Bronchial epithelial cell (primary cell): ENCODE measurements at regions not wholly inside any gene's neighbourhood (a gene's known extent, or its start where the extent isn't known, plus 50 kb on each side); places are given as distances from the start of the nearest gene placed in this dataset.
A peak's percentile ranks its signal among the peaks of the same experiment; 100 is the strongest.

Experiments used
- DNase-seq: peaks from one replicate; pipeline ENCODE4 v3.0.0-alpha.2; 2010; ENCODE audit warnings: low read depth
- FAIRE-seq: peaks from 2 replicates; lab custom pipeline; 2011; peaks lifted over from hg19 to GRCh38; lab: Jason Lieb, UNC
- H3K27me3 ChIP-seq: 2 replicates; pipeline ENCODE4 v1.5.1; 2011; ENCODE audit warnings: low read length; ENCODE audit not compliant: control insufficient read depth, insufficient read depth
- H3K36me3 ChIP-seq: 2 replicates; pipeline ENCODE4 v1.5.1; 2011; ENCODE audit warnings: low read length; ENCODE audit not compliant: control insufficient read depth, insufficient read depth
- H3K4me3 ChIP-seq: 2 replicates; pipeline ENCODE4 v1.5.1; 2011; ENCODE audit warnings: mild to moderate bottlenecking, low read depth, low read length, control low read depth
- CTCF ChIP-seq: IDR thresholded peaks from 2 replicates; pipeline ENCODE4 v1.5.1; 2011; ENCODE audit warnings: mild to moderate bottlenecking, moderate library complexity, low read length, control low read depth, inconsistent platforms; ENCODE audit not compliant: insufficient read depth, severe bottlenecking

DNA sequence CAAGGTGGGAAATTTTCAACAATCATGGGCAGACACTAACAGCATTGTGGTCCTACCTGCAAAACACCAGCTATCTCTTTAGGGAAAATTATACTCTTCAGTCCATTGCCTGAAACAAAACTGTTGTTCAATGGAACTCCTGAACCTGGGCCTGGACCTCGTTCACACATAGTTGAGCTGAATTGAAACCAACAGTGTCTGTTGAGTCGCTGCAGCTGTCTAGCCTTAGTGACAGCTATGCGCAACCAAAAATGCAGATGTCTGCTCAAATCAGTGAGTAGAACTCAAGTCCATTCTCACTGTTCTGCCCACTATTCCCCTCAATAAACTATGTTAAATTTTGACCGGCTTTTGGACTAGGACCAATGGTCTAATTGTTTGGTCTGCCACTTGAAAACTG lies 286.2 kb downstream of the TFAP2A start:
- TF ChIP-seq CTCF, result no peak
- FAIRE-seq, result no peak

DNA sequence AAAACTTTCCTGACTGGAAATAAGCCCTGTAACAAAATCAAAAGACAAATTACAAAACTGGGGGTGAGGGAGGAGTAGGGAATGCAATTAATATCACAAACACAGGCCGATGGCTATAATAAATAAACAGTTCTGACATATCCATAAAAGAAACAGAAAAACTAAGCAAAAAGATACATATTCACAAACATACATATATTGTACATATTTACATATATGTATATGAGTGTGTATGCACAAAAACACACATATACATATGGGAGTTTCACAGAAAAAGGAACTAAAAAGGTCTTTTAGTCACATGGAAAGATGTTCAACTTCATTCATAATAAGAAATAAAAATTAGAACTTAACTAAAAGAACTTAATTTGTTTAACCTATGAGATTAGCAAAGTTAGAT lies 292.7 kb downstream of the TFAP2A start:
- H3K4me3 ChIP-seq, result no peak overlapping the region
- no peak for TF ChIP-seq CTCF
- no peaks in the 10 kb centered on the region for H3K27me3 ChIP-seq
- no peak for FAIRE-seq
- no peaks in the 10 kb centered on the region for H3K36me3 ChIP-seq
- no peak for DNase-seq

More for the DNA sequence above, 286.2 kb downstream of the TFAP2A start:
- no peaks in the 10 kb centered on the region for H3K36me3 ChIP-seq
- H3K4me3 ChIP-seq, result no peak overlapping the region
- H3K27me3 ChIP-seq, result no peaks in the 10 kb centered on the region
- DNase-seq, result no peak

GRCh38 chr6:10112871-10113549 lies 301.9 kb downstream of the TFAP2A start:
- no peaks in the 10 kb centered on the region for H3K36me3 ChIP-seq
- TF ChIP-seq CTCF, result no peak
- FAIRE-seq, result no peak
- DNase-seq, result no peak
- H3K4me3 ChIP-seq, result no peak overlapping the region
- H3K27me3 ChIP-seq, result no peaks in the 10 kb centered on the region

GRCh38 chr6:10111975-10112374 lies 302.9 kb downstream of the TFAP2A start:
- peak; percentile 72 for FAIRE-seq
- no peak overlapping the region for H3K4me3 ChIP-seq
- TF ChIP-seq CTCF, result no peak
- no peak for DNase-seq
- no peaks in the 10 kb centered on the region for H3K27me3 ChIP-seq
- H3K36me3 ChIP-seq, result no peaks in the 10 kb centered on the region

DNA sequence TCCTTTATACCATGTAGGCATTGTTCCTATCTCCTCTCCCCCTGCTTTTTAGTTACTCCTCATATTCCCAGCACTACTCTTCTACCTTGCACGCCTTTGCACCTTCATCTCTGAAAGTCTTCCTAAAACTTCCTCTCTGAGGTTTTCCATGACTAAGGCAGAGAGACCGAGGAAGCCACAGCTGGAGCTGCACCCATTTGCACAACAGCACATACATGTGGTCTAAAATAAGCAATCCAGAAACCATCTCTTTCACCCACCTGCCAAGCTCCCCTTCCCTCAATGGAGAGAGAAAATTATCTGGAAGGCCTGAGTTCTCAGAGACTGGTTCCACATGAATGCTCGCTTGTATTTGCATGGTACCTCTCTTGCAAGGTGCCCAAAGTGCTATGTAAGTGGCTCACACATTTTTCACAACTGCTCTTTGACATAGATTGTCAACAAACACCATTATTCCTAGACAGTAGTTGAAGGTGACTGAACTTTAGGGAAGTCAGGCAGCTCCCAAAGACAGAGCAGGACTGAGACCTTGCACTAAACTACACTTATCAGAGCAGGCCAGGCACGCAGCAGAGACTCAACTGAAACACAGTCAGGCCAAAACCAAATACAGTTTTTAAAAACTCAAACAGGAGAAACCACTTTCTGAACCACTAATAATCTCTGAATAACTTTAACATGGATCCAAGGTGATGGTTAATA lies 313.2 kb downstream of the TFAP2A start:
- DNase-seq (no peak), FAIRE-seq (peak; percentile 86)
- Histone ChIP-seq H3K27me3 (no peaks in the 10 kb centered on the region), H3K4me3 (no peak overlapping the region), H3K36me3 (no peaks in the 10 kb centered on the region)
- no peak for TF ChIP-seq CTCF
